Tibial artery (tissue), 4 donors: ENCODE measurements at regions not wholly inside any gene's neighbourhood (a gene's known extent, or its start where the extent isn't known, plus 50 kb on each side); places are given as distances from the start of the nearest gene placed in this dataset.

ENCODE experiments used
- DNase-seq, 2 donors: peaks; one replicate each; pipeline ENCODE4 v3.0.0-alpha.2; 2019
- H3K27ac ChIP-seq, 2 donors: fragments of 200-600 bp; sonication (generic) in 1 of 2; 1 replicate in 1 of 2; 2 replicates in 1 of 2; pipeline ENCODE4 v1.5.1; 2018 to 2019; ENCODE audit warnings: mild to moderate bottlenecking in 1 of 2
- H3K27me3 ChIP-seq, 2 donors: fragments of 200-600 bp; sonication (generic) in 1 of 2; one replicate each; pipeline versions ENCODE4 v1.5.1 to v1.6.0; 2016 to 2019
- H3K36me3 ChIP-seq, 3 donors: fragments of 200-600 bp; sonication (generic) in 2 of 3; one replicate each; pipeline ENCODE4 v1.5.1; 2016 to 2019; ENCODE audit warnings: mild to moderate bottlenecking in 2 of 3
- H3K4me1 ChIP-seq, 4 donors: fragments of 200-600 bp; sonication (generic) in 2 of 4; 1 replicate in 3 of 4; 2 replicates in 1 of 4; pipeline ENCODE4 v1.5.1; 2016 to 2019
- H3K4me3 ChIP-seq, 2 donors: fragments of 200-600 bp; sonication (generic) in 1 of 2; 1 replicate in 1 of 2; 2 replicates in 1 of 2; pipeline ENCODE4 v1.5.1; 2018 to 2019; ENCODE audit warnings: mild to moderate bottlenecking in 2 of 2
- H3K9me3 ChIP-seq, 3 donors: fragments of 200-600 bp; sonication (generic) in 1 of 3; one replicate each; pipeline ENCODE4 v1.5.1; 2016 to 2019
- intact Hi-C: fragments of 100-400 bp; cut with DNase I; formaldehyde crosslinking; loops from one replicate; pipeline ENCODE4 v1.15.0; 2023; ENCODE audit warnings: low total_unique reads
- TF ChIP-seq, protein P1 (sequence below), 2 experiments: fragments of 200-600 bp in 1 of 2; fragments of 450-650 bp in 1 of 2; IDR thresholded peaks; one replicate each; pipeline ENCODE4 v1.5.1; 2017 to 2019; ENCODE audit warnings: antibody characterized with exemption in 2 of 2, mild to moderate bottlenecking in 1 of 2, moderate library complexity in 1 of 2

- H3K9me3 ChIP-seq = no peaks in the 10 kb centered on the region
- TF ChIP-seq, protein P1, sequence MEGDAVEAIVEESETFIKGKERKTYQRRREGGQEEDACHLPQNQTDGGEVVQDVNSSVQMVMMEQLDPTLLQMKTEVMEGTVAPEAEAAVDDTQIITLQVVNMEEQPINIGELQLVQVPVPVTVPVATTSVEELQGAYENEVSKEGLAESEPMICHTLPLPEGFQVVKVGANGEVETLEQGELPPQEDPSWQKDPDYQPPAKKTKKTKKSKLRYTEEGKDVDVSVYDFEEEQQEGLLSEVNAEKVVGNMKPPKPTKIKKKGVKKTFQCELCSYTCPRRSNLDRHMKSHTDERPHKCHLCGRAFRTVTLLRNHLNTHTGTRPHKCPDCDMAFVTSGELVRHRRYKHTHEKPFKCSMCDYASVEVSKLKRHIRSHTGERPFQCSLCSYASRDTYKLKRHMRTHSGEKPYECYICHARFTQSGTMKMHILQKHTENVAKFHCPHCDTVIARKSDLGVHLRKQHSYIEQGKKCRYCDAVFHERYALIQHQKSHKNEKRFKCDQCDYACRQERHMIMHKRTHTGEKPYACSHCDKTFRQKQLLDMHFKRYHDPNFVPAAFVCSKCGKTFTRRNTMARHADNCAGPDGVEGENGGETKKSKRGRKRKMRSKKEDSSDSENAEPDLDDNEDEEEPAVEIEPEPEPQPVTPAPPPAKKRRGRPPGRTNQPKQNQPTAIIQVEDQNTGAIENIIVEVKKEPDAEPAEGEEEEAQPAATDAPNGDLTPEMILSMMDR (IDR thresholded peaks at IDR 0.05) = no peak
- H3K36me3 ChIP-seq = no peaks in the 10 kb centered on the region
- H3K4me3 ChIP-seq = no peak overlapping the region
- H3K27me3 ChIP-seq = no peaks in the 10 kb centered on the region
- no peak for DNase-seq
- no peaks in the 10 kb centered on the region for H3K4me1 ChIP-seq
- intact Hi-C loops = loop anchor here (5.0 kb wide), 1 partner anchor 51 kb away; no protein-coding TSS in a partner anchor
- H3K27ac ChIP-seq = no peak overlapping the region
These were observed 309.2 kb upstream of the CCL2 start for GRCh38 chr17:33945646-33946546.

- Histone ChIP-seq H3K9me3 (no peaks in the 10 kb centered on the region), H3K4me1 (no peaks in the 10 kb centered on the region), H3K27me3 (no peaks in the 10 kb centered on the region), H3K36me3 (no peaks in the 10 kb centered on the region), H3K27ac (no peak overlapping the region), H3K4me3 (no peak overlapping the region)
- no peak for DNase-seq
- intact Hi-C loops = loop anchor here (5.0 kb wide), 1 partner anchor 50 kb away; no protein-coding TSS in a partner anchor
- TF ChIP-seq, protein P1 (IDR thresholded peaks at IDR 0.05) = no peak
These were observed 307.3 kb upstream of the CCL2 start for GRCh38 chr17:33947762-33948161.

- no peak for DNase-seq
- H3K36me3 ChIP-seq = no peaks in the 10 kb centered on the region
- TF ChIP-seq, protein P1 (IDR thresholded peaks at IDR 0.05) = no peak
- H3K27me3 ChIP-seq = no peaks in the 10 kb centered on the region
- no peak overlapping the region for H3K4me3 ChIP-seq
- no peaks in the 10 kb centered on the region for H3K4me1 ChIP-seq
- no peaks in the 10 kb centered on the region for H3K9me3 ChIP-seq
- intact Hi-C loops = loop anchor here (5.0 kb wide), 1 partner anchor 49 kb away; no protein-coding TSS in a partner anchor
- no peak overlapping the region for H3K27ac ChIP-seq
These were observed 306.8 kb upstream of the CCL2 start for GRCh38 chr17:33948309-33948708.

DNA sequence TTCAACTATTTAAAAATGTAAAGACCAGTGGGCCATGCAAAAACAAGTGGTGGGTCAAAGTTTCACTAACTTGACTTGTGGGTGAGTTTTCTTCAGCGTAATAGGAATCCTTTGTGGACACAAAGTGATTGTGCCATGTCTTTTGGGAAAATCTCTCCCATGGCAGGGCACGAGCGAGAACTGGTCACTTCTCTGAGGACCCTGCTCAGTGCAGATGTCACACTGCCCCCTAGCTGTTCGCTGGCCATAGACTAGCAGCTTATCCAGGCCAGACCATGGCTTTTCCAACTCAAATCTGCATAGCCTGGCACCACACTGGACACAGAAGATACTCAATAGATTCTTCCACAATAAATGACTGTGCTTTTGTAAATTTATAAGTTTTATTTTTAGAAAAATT is 306.0 kb upstream of the CCL2 start:
- no peak for DNase-seq
- TF ChIP-seq, protein P1 (IDR thresholded peaks at IDR 0.05) = no peak
- Histone ChIP-seq H3K27me3 (no peaks in the 10 kb centered on the region), H3K4me3 (no peak overlapping the region), H3K4me1 (no peaks in the 10 kb centered on the region), H3K36me3 (no peaks in the 10 kb centered on the region), H3K9me3 (no peaks in the 10 kb centered on the region), H3K27ac (no peak overlapping the region)
- intact Hi-C loops = loop anchor here (5.0 kb wide), 1 partner anchor 48 kb away; no protein-coding TSS in a partner anchor

DNA sequence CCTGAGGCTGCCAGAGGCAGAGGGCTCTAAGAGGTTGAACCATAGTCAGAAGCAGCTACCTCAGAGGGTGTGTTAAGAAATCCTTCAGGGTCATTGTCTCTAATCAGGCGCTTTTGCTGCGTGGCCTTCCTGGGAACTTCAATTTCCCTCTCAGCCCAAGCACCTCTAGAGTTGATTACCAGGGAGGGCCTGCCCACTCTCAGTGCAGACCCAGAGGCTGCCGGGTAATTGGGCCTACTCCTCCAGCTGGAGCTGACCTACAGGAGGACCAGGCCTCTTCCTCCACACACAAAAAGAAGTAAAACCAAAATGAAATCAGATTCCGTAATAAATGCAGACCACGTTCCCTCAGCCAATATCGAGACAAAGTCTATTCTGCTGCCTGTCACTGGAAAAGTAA is 305.0 kb upstream of the CCL2 start:
- no peak for DNase-seq
- TF ChIP-seq, protein P1 (IDR thresholded peaks at IDR 0.05) = no peak

More for the DNA sequence above, 305.0 kb upstream of the CCL2 start:
- H3K36me3 ChIP-seq = no peaks in the 10 kb centered on the region
- H3K4me1 ChIP-seq = no peaks in the 10 kb centered on the region
- no peaks in the 10 kb centered on the region for H3K27me3 ChIP-seq
- H3K4me3 ChIP-seq = no peak overlapping the region
- no peaks in the 10 kb centered on the region for H3K9me3 ChIP-seq
- H3K27ac ChIP-seq = no peak overlapping the region
- intact Hi-C loops = no loop called here
